ENCODE measurements at regions not wholly inside any gene's neighbourhood (a gene's known extent, or its start where the extent isn't known, plus 50 kb on each side); places are given as distances from the start of the nearest gene placed in this dataset.

DNA sequence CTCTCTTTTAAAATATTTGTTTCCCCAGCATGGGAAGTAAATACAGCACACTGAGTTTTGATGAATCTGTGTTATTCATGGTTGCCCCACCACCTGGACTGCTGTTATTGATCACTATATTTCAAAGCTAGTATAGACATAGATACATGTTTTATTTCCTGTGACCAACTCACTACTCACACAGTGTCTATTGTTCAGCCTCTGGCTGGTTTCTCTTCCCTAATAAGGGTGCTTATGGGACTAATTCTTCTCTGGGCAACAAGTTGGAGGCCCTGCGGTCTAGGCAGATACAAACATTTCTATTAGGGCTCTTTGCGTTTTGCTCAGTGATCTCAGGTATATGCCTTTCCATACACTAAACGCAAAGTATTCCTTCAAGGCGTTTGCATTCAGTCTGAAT is 1191.0 kb upstream of the TMEM132C start:
- DNase-seq = no peak

DNA sequence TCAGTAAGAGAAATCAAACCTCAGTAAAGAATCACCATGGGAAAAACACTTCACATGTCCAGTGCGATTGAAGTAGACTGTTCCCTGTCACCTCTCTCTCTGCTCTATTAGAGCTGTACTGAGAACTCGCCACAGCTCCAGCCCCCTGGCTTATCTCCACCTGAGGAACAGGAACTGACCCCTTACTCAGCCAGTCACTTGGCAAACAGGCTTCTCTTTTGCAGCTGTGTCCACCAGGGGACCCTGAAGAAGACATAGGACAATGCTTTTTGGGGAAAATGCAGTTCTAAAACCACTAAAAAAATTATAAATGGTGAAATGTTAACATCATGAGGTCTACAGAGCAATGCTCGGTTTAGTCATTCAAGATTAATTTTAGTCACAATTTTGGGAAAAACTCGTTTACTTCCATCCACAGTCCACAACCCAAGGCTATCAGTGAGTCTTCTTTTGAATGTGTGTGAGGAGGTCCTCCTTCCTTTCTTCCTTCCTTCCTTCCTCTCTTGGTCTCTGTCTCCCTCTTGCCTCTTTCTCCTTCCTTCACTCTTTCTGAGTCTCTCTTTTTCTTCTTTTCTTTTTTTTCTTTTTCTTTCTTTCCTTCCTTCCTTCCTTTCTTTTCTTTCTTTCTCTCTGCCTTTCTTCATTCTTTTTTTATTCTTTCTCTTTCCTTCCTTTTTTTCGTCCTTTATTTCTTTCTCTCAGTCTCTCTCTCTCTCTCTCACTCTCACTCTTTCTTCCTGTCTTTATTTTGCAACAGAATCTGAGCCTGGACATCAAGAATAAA is 1189.5 kb upstream of the TMEM132C start:
- no peak for DNase-seq

DNA sequence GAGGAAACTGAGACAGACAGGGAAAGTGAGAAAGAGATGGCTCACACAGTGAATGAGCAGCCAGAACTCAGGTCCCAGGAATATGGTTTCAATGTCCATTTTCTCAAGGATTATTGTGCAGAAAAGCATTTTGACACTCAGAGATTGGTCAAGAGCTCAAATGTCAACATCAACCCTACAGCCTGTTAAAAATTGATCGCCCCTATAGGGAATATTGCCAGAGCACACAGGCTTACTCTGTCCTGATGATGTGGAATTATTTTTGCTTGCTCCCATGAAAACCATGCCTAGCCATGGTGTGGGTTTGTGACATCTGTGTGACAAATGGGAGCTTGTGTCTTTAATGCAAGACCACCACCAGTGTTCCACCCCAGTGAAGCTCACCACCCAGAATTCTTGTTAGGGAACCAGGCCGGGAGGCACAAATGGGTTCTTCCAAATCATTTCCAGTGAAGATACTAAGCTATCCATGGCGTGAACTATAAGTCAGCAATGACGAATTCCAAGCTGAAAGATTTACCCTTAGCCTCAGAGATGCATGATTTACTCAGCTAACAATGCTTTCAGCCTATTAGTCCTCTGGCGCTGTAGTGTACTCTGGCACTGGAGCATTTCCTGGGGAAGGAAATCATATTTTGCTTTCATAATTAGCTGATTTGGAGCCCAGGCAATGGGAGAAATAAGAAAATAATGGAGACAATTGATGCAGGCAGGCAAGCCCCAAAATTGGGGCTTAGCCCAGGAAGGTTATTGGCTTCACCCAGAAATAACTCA is 1188.2 kb upstream of the TMEM132C start:
- no peak for DNase-seq

DNA sequence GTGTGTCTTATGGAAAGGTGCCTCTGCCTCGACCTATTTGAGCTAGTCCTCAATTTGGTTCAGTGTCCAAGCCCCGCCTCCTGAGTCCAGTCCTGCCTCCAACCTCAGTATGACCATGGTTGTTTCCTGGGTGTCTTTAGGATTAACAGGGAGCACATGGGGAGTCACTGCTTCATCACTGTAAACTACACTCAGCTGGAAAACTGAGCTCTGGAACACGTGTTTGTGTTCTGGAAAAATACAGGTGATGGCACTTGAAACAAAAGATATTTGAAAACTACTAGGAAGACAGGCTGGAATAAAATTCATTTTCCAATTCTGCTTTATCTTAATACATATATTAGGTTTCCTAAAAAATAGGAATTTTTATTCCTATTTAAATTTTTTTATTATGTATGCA is 1187.3 kb upstream of the TMEM132C start:
- no peak for DNase-seq

GRCh38 chr12:127081058-127081457 is 1185.9 kb upstream of the TMEM132C start:
- DNase-seq = no peak

GRCh38 chr12:127083008-127083949 is 1183.7 kb upstream of the TMEM132C start:
- peak; percentile 12 to 41 for DNase-seq

GRCh38 chr12:127101076-127101475 is 1165.9 kb upstream of the TMEM132C start:
- DNase-seq = peak in 1 of 2 experiments; percentile 16

DNA sequence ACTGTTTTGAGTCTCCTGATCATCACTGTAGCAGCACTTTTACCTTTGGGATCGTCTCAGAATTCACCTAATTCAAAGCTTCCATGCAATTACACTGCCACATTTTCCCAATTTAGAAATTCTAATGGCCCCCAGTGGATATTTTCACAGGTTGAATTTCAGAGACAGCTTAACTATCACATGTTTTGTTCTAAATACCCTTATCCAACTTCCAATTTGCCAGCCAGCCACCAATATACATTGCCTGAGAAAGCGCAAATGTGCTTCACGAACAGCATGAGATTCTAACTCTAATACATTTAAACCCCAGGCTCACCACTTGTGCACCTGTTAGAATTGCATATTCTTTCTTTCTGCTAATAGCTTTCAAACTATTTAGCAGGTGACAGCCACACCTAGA is 1160.9 kb upstream of the TMEM132C start:
- no peak for DNase-seq

GRCh38 chr12:127106697-127107096 is 1160.3 kb upstream of the TMEM132C start:
- DNase-seq = no peak

GRCh38 chr12:127107744-127108143 is 1159.2 kb upstream of the TMEM132C start:
- DNase-seq = no peak

GRCh38 chr12:127108360-127109215 is 1158.4 kb upstream of the TMEM132C start:
- DNase-seq = peak; percentile 11 to 41

GRCh38 chr12:127113945-127114344 is 1153.0 kb upstream of the TMEM132C start:
- DNase-seq = no peak

DNA sequence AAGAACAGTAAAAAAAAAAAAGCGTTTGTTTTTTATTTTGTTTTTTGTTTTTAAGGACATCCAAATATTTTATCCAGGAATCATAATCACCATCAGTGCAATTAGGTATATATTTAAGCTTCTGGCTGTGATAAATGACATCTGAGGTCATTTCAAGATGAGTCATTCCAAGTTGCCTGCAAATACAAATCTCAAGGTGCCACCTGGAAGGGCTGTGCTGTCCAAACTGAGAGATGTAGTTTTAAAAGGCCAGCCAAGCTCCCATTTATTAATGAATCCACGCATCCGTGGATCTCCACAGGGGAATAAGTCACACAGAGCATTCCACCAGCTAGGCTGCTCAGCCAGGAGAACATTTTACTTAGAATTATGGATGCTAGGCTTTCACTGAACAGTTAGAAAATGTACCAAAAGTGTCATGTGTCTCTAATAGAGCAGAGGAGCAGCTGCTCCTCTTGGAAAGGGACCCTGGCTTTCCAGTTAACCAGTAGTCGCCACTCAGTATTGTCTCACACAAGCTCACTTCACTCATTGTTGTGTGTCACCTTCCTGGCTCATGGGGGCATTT is 1151.4 kb upstream of the TMEM132C start:
- DNase-seq = no peak

- DNase-seq = no peak
These were observed 1148.7 kb upstream of the TMEM132C start for GRCh38 chr12:127118251-127118650.

- DNase-seq = no peak
These were observed 1147.3 kb upstream of the TMEM132C start for GRCh38 chr12:127119600-127120140.

DNA sequence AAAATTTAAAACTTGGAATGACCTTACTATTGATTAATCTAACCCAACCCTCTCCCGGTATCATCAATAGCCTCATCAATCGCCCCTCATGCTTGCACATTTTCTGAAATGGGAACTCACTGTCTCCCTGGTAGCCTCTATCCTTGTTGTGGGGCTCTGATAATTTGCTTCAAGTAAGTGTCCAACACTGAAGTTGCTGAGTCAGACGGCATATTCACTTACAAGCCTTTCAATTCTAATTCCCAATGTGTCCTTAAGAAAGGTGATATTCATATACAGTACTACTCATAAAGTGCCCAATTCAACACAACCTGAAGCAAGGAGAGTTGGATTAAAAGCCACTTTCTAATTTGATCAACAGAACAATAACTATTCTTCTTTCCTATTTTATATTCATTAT is 1146.1 kb upstream of the TMEM132C start:
- no peak for DNase-seq

DNA sequence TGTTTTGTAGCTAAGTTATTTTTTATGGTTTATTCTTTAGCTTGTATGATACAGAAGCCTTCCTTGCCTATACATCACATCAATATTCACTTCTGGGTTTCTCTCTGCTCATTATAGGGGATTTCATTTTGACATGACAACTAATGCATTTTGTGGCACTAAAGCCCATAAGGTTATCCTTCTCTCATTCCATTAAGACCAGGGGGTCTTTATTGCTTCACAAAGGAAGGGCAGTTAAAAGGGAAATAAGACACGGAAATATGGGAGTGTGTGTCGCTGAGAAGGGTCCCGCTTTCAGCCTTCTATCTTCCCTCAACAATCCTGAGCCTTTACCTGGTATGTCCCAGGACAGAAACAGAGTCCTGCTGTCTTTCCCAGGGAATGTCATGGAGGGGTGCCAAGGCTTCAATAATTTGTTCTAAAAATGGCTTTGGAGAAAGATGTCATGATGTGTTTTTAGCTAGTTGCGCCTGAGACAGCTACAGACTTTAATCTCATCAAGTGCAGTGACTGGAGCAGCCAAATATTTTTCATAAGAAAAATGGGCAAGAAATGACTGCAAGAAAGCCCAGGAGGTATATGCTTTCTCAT is 1145.4 kb upstream of the TMEM132C start:
- no peak for DNase-seq

DNA sequence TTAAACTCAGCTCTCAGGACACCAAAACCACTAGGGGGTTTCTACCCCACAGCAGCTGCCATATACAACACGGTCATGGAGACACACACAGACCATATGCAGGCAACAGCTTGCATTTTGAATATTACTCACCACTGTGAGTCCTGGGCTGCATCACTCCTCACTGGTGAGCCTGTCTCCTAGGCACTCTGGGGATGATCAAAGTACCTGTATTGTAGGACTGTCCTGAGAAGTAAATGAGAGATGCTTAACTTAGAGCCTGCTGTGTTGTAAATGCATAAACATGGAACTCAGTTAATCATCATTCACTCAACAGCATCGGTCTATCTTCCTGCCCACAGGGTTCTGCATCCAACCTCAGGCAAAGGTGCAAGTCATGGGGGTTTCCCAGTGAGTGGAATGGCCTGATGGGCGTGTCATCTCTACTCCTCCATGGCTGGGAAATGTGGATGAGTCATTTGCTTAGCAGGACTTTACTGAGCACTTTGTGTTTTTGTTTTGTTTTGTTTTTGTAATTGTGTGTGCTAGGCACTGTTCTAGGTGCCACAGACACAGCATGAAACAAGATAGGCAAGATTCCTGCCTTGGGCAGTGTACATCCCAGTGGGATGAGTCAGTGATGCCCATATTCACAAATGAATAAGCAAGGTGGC is 1141.2 kb upstream of the TMEM132C start:
- DNase-seq = peak in 1 of 2 experiments; percentile 11

DNA sequence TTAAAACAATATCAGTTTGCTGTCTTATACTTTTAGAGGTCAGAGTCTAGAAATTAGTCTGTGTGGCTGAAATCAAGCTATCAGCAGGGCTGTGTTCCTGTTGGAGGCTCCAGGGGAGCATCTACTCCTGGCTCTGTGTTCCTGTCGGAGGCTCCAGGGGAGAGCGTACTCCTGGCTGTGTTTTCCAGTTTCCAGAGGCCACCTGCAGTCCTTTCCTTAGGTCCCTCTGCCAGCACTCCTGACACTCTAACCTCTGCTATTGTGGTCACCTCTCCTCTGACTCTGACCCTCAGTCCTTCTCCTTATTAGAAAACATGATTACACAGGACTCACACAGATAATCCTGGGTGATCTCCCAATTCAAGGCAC is 1140.7 kb upstream of the TMEM132C start:
- no peak for DNase-seq

GRCh38 chr12:127127897-127128296 is 1139.1 kb upstream of the TMEM132C start:
- no peak for DNase-seq
